ENCODE measurements at regions not wholly inside any gene's neighbourhood (a gene's known extent, or its start where the extent isn't known, plus 50 kb on each side); places are given as distances from the start of the nearest gene placed in this dataset.

GRCh38 chr4:163665521-163666331, 171.2 kb downstream of the TMA16 start:
- Mint-ChIP-seq H3K27ac (no peak overlapping the region), H3K4me1 (no peaks in the 10 kb centered on the region), H3K4me3 (no peak overlapping the region), H3K36me3 (ENCODE audit: low read depth) (no peaks in the 10 kb centered on the region), H3K27me3 (ENCODE audit: low read depth) (no peaks in the 10 kb centered on the region), H3K9me3 (no peaks in the 10 kb centered on the region)
- TF ChIP-seq CTCF (IDR thresholded peaks at IDR 0.05; ENCODE audit: unreplicated experiment in 3 of 3): no peak

- Mint-ChIP-seq H3K9me3 (no peaks in the 10 kb centered on the region), H3K4me3 (no peak overlapping the region), H3K27me3 (ENCODE audit: low read depth) (no peaks in the 10 kb centered on the region), H3K36me3 (ENCODE audit: low read depth) (no peaks in the 10 kb centered on the region), H3K4me1 (no peaks in the 10 kb centered on the region), H3K27ac (no peak overlapping the region)
- no peak for TF ChIP-seq CTCF (IDR thresholded peaks at IDR 0.05; ENCODE audit: unreplicated experiment in 3 of 3)
Observed at GRCh38 chr4:163666332-163666873, 171.9 kb downstream of the TMA16 start.

- H3K27me3 Mint-ChIP-seq (ENCODE audit: low read depth): no peaks in the 10 kb centered on the region
- H3K4me3 Mint-ChIP-seq: no peak overlapping the region
- no peak for TF ChIP-seq CTCF (IDR thresholded peaks at IDR 0.05; ENCODE audit: unreplicated experiment in 3 of 3)
- no peak overlapping the region for H3K27ac Mint-ChIP-seq
- no peaks in the 10 kb centered on the region for H3K9me3 Mint-ChIP-seq
- no peaks in the 10 kb centered on the region for H3K4me1 Mint-ChIP-seq
- no peaks in the 10 kb centered on the region for H3K36me3 Mint-ChIP-seq (ENCODE audit: low read depth)
Observed at GRCh38 chr4:163672751-163673150, 178.3 kb downstream of the TMA16 start.

DNA sequence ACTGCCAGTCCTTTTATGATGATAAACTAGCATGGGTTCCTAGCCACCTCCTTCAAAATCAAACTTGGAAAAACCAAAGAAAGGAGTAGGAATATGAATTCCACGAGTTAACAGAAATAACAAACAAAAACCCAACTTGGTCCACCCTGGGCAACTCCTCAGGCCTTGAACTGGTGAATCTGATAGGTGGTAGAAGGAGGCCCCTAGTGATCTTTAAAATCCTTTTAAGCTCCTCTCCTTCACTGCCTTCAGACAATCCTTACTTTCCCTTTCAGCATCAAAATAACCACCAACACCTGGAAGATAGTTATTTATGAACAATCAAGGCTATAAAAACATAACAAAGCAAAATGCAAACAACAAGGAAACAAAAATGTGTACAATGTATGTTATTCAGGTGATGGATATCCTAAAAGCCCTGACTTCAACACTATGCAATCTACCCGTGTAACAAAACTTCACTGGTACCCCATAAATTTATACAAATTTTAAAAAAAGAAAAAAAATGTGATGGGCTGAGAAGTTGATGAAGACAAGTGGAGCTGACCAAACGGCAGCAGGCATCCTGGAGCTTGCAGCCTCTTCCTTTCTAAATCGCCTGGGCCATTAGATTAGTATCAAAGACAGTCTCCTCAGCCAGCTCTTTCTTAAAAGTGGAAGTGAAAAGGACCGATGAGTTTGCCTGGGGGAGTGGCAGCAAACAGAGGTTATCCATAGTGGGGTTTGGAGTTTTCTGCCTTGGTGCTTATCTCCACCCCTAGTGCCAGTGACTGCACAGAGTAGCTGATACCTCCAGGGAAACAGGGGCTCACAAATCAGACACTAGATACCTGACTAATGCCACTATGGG, 179.6 kb downstream of the TMA16 start:
- no peaks in the 10 kb centered on the region for H3K9me3 Mint-ChIP-seq
- no peak for TF ChIP-seq CTCF (IDR thresholded peaks at IDR 0.05; ENCODE audit: unreplicated experiment in 3 of 3)
- no peak overlapping the region for H3K4me3 Mint-ChIP-seq
- H3K4me1 Mint-ChIP-seq: no peaks in the 10 kb centered on the region
- no peaks in the 10 kb centered on the region for H3K36me3 Mint-ChIP-seq (ENCODE audit: low read depth)
- no peak overlapping the region for H3K27ac Mint-ChIP-seq
- no peaks in the 10 kb centered on the region for H3K27me3 Mint-ChIP-seq (ENCODE audit: low read depth)

DNA sequence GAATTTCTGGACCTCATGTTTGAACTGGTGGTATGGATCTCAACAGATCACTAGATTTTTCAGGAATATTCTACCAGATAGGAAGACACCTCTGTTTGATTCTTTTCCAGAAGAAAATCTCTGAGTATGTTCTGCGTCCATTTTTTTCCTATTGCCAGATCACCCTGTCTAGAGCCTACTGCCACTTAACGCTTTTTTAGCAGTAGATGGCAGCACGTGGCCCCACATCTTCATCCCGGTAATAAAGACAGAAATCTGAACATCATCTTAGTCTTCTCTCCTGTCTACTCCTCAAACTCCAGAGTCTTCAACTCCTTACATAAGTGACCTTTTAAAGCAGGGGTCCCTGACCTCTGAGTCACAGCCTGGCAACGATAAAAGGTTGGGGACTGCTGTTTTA, 184.7 kb downstream of the TMA16 start:
- Mint-ChIP-seq H3K4me1 (no peaks in the 10 kb centered on the region), H3K9me3 (no peaks in the 10 kb centered on the region), H3K27ac (no peak overlapping the region), H3K4me3 (no peak overlapping the region), H3K36me3 (ENCODE audit: low read depth) (no peaks in the 10 kb centered on the region), H3K27me3 (ENCODE audit: low read depth) (no peaks in the 10 kb centered on the region)
- TF ChIP-seq CTCF (IDR thresholded peaks at IDR 0.05; ENCODE audit: unreplicated experiment in 3 of 3): peak in 1 of 3 experiments; percentile 9

All from nephron (organoid).